ENCODE measurements at regions not wholly inside any gene's neighbourhood (a gene's known extent, or its start where the extent isn't known, plus 50 kb on each side); places are given as distances from the start of the nearest gene placed in this dataset.

DNA sequence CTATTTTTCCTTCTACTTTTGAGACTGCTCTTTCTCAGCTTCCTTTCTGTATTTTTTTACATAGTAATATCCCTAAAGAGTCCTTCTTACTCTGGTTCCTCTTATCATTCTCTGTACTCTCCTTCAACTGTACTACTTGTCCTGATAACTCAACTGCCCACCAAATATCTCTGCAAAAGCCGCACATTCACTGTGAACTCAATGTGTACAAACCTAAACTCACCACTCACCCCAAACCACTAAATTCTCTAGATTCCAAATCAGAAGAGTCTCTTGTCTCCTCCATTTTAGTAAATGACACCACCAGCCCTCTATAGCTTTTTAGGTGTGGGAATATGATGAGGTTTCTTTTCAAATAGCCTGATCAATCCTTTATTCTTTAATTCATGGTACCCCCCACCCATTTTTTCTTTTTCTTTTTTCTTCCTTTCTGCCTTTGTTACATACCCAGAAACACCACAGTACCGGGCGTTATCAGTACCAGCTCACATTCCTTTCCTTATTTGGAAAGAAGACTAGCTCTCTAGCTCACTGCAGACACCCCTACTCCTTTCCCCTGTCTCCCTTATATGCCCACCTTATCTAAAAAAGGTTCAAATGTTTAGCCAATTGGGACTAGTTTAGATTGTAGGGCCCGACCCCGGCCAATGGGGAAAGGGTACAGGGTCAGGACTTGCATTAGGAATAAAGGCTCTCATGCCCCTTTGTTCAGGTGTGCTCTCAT lies 63.1 kb upstream of the RANBP6 start:
- ATAC-seq, result no peak
- ChIA-PET CTCF (interaction anchor here (1.2 kb wide), 1 partner anchor 8 kb away, joined by 3 read pairs; no protein-coding TSS in a partner anchor), POLR2A (no interaction called here)
- intact Hi-C loops (cut with DNase I, micrococcal nuclease), result no loop called here
- no peaks in the 10 kb centered on the region for H3K36me3 Mint-ChIP-seq (ENCODE audit: low read depth)
- H3K27ac Mint-ChIP-seq, result no peak overlapping the region
- no peak overlapping the region for H3K4me3 Mint-ChIP-seq
- no peaks in the 10 kb centered on the region for H3K9me3 Mint-ChIP-seq (ENCODE audit: low read depth)
- H3K4me1 Mint-ChIP-seq, result peaks cover 12% of the 10 kb centered on the region
- no peak for DNase-seq
- H3K27me3 Mint-ChIP-seq, result no peaks in the 10 kb centered on the region

DNA sequence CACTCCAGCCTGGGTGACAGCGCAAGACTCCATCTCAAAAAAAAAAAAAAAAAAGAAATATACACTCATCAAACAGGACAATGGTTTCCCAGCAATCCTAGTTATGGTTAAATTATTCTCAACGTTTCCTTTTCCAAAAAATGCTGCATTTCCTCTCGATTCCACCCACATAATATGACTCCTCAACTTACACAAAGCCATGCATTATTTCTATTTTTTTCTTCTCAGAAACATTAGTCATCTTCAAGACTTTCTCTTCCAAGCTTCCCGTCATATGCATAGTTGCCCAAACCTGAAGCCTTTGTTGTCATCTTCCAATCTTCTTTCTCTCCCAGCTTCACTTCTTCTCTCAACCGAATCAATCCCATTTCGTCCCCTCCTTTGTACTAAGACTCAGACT lies 61.4 kb upstream of the RANBP6 start:
- H3K9me3 Mint-ChIP-seq (ENCODE audit: low read depth), result no peaks in the 10 kb centered on the region
- H3K4me1 Mint-ChIP-seq, result peaks cover 12% of the 10 kb centered on the region
- ATAC-seq (no peak), DNase-seq (no peak)
- intact Hi-C loops (cut with DNase I, micrococcal nuclease), result no loop called here
- CTCF ChIA-PET, result no interaction called here
- POLR2A ChIA-PET, result no interaction called here
- no peak overlapping the region for H3K27ac Mint-ChIP-seq
- no peaks in the 10 kb centered on the region for H3K27me3 Mint-ChIP-seq
- no peaks in the 10 kb centered on the region for H3K36me3 Mint-ChIP-seq (ENCODE audit: low read depth)
- no peak overlapping the region for H3K4me3 Mint-ChIP-seq

DNA sequence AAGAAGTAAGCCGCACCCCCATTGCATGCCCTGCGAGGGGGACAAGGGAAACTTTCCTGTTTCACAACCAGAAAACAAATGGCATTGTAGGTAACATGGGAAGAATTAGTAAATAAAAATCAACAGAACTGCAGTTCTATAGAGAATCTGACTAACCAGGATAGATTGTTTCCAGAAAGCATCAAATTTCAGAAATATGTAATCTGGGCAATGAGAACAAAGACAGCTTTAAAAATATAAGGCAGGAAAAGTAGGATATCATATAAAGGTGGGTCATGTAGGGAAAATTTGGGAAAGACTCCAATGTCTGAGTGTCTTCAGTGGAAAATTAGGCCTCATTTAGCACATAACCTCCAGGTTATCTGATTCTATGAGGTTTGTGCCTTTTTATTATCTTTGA lies 58.3 kb upstream of the RANBP6 start:
- H3K27ac Mint-ChIP-seq, result no peak overlapping the region
- POLR2A ChIA-PET, result no interaction called here
- intact Hi-C loops (cut with DNase I, micrococcal nuclease), result no loop called here

DNA sequence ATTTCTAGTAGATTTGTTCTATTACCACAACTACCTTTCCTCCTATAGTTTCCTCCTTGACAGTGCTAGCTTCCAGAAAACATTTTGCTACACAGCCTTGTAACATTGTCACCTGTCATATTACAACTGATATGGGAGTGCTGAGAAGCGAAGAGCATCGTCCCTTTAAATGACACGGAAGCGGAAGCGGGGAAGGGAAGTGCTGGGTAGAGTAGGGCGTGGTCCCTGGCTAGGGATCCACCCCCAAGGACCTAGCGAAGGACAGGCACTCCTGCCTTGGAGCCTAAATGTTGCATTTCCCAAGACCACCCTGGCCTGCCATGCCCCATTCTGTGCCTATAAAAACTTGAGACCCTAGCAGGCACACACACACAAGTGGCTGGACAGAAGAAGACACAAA lies 57.4 kb upstream of the RANBP6 start:
- no peaks in the 10 kb centered on the region for H3K36me3 Mint-ChIP-seq (ENCODE audit: low read depth)
- ATAC-seq (no peak), DNase-seq (no peak)
- CTCF ChIA-PET, result interaction anchor here (1.0 kb wide), 1 partner anchor 279 kb away, joined by 4 read pairs; no protein-coding TSS in a partner anchor
- no peak overlapping the region for H3K27ac Mint-ChIP-seq
- H3K4me3 Mint-ChIP-seq, result no peak overlapping the region
- POLR2A ChIA-PET, result no interaction called here
- peaks cover 6% of the 10 kb centered on the region for H3K9me3 Mint-ChIP-seq (ENCODE audit: low read depth)
- peaks cover 24% of the 10 kb centered on the region for H3K4me1 Mint-ChIP-seq
- intact Hi-C loops (cut with DNase I, micrococcal nuclease), result no loop called here
- no peaks in the 10 kb centered on the region for H3K27me3 Mint-ChIP-seq

More for the DNA sequence above, 58.3 kb upstream of the RANBP6 start:
- CTCF ChIA-PET, result no interaction called here
- DNase-seq (no peak), ATAC-seq (no peak)
- H3K27me3 Mint-ChIP-seq, result no peaks in the 10 kb centered on the region
- peaks cover 18% of the 10 kb centered on the region for H3K4me1 Mint-ChIP-seq
- no peak overlapping the region for H3K4me3 Mint-ChIP-seq
- H3K36me3 Mint-ChIP-seq (ENCODE audit: low read depth), result no peaks in the 10 kb centered on the region
- peaks cover 4% of the 10 kb centered on the region for H3K9me3 Mint-ChIP-seq (ENCODE audit: low read depth)

DNA sequence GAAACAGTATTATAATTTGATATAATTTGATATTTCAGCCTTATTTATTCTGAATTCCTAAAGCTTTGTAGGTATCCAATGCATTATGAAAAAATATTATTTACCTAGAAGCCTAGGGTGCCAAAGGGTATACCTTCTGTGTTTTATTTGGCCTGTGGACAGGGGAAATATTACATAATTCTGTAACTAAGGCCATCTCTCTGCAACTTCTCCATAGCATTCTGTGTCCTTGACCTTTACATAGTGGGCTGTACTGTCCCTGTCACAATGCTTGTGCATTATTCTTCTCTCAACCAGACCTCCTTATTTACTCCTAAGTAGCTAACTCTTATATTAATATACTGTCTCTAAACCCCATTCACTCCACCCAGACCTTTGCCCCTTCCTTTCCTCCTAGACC lies 57.0 kb upstream of the RANBP6 start:
- H3K27ac Mint-ChIP-seq, result no peak overlapping the region
- intact Hi-C loops (cut with DNase I, micrococcal nuclease), result no loop called here
- peaks cover 25% of the 10 kb centered on the region for H3K4me1 Mint-ChIP-seq
- H3K4me3 Mint-ChIP-seq, result no peak overlapping the region
- no peaks in the 10 kb centered on the region for H3K27me3 Mint-ChIP-seq
- H3K36me3 Mint-ChIP-seq (ENCODE audit: low read depth), result peaks cover under 1% of the 10 kb centered on the region
- ChIA-PET CTCF (interaction anchor here (1.0 to 1.7 kb wide), 3 partner anchors 8 to 279 kb away, joined by 3 to 6 read pairs (median 4); a partner anchor contains a TSS), POLR2A (no interaction called here)
- ATAC-seq, result no peak
- H3K9me3 Mint-ChIP-seq (ENCODE audit: low read depth), result peaks cover 6% of the 10 kb centered on the region
- DNase-seq, result no peak

DNA sequence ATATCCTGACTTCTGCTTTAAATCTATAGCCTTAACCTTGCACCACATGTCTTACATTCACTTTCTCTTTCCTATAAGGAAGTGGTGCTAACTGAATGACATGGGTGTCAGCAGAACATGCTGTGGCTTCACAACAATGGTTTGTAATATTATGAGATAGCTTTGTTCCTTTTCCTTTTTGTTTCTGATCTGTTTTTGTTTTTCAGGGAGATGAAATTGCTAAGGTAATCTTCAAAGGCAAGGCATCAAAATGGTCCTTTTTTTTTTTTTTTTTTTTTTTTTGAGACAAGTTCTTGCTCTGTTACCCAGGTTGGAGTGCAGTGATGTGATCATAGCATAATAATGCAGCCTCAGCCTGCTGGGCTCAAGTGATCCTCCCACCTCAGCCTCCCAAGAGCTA lies 53.6 kb upstream of the RANBP6 start:
- CTCF ChIA-PET, result interaction anchor here (2.5 kb wide), 1 partner anchor 15 kb away, joined by 12 read pairs; no protein-coding TSS in a partner anchor
- POLR2A ChIA-PET, result no interaction called here
- intact Hi-C loops (cut with DNase I, micrococcal nuclease), result loop anchor here in 1 of 2 experiments (5.0 to 10.0 kb wide), 2 partner anchors 346 to 688 kb away; partner anchors contain the start of genes KDM4C and UHRF2
- peak overlapping the region; percentile 77 for H3K27ac Mint-ChIP-seq
- peaks cover 4% of the 10 kb centered on the region for H3K36me3 Mint-ChIP-seq (ENCODE audit: low read depth)
- peak overlapping the region; percentile 27 for H3K4me3 Mint-ChIP-seq
- H3K9me3 Mint-ChIP-seq (ENCODE audit: low read depth), result peaks cover 9% of the 10 kb centered on the region
- peaks cover 21% of the 10 kb centered on the region for H3K4me1 Mint-ChIP-seq
- DNase-seq (peak; percentile 17), ATAC-seq (peak; percentile 99)
- H3K27me3 Mint-ChIP-seq, result no peaks in the 10 kb centered on the region

DNA sequence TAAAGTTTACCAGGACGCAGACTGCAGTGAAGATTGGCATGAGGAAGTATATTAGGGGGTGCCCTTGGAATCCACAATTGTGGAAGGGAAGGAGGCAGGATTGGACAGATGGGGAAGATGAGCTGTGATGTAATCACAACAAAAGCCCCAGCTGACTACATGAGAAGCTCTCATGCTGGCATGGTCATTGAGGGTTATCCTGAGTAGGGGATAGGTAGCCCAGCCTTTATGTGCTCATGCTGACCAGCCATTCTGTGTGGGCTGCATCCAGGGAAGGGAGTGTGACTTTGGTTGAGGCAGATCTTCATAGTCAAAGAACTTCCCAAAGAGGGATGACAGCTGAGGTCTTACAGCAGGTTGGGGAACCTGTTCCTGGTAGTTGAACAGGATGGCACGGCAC lies 52.0 kb upstream of the RANBP6 start:
- Mint-ChIP-seq H3K36me3 (ENCODE audit: low read depth) (peaks cover 4% of the 10 kb centered on the region), H3K27me3 (no peaks in the 10 kb centered on the region), H3K27ac (no peak overlapping the region), H3K4me3 (no peak overlapping the region), H3K4me1 (peaks cover 23% of the 10 kb centered on the region), H3K9me3 (ENCODE audit: low read depth) (peaks cover 9% of the 10 kb centered on the region)
- ChIA-PET POLR2A (no interaction called here), CTCF (interaction anchor here (0.6 to 0.7 kb wide), 2 partner anchors 13 to 515 kb away, joined by 3 read pairs; no protein-coding TSS in a partner anchor)
- ATAC-seq, result no peak
- intact Hi-C loops (cut with DNase I, micrococcal nuclease), result loop anchor here in 1 of 2 experiments (5.0 to 10.0 kb wide), 2 partner anchors 347 to 690 kb away; partner anchors contain the start of genes KDM4C and UHRF2
- no peak for DNase-seq

Measured in activated CD4-positive, alpha-beta T cell treated with anti-CD3 and anti-CD28 coated beads for 36 hours (primary cell).